GM19463 (cell line): ENCODE measurements at regions not wholly inside any gene's neighbourhood (a gene's known extent, or its start where the extent isn't known, plus 50 kb on each side); places are given as distances from the start of the nearest gene placed in this dataset.
"Not testable (repeated sequence)": the region's sequence is repeated elsewhere in the genome, so short reads cannot be mapped to it uniquely, and the experiment has no call there.

ENCODE experiments used
- ATAC-seq: cut with Tn5 transposase; IDR thresholded peaks from one replicate; pipeline ENCODE4 v1.9.1; 2021; ENCODE audit warnings: mild to moderate bottlenecking, moderate library complexity; ENCODE audit not compliant: unreplicated experiment

DNA sequence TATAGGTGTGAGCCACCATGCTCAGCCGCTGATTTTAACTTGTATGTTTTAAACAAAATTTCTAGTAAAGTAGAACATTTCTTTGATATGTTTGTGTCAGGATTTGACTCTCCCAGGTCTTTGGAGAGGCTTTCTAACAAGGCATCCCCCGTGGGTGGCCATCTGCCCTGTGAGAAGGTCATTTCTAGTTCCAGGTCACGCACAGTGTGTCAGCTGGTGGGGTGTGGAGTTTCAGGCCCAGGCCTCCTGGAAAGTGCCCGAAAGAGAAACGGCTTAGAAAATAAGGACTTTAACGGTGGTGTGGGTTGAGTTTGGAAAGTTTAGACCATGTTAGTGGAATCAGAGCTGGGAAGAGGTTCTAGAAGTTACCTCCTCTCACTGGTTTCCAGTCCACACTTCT is 61.0 kb downstream of the SPDYE17 start:
- ATAC-seq = not testable (repeated sequence)

DNA sequence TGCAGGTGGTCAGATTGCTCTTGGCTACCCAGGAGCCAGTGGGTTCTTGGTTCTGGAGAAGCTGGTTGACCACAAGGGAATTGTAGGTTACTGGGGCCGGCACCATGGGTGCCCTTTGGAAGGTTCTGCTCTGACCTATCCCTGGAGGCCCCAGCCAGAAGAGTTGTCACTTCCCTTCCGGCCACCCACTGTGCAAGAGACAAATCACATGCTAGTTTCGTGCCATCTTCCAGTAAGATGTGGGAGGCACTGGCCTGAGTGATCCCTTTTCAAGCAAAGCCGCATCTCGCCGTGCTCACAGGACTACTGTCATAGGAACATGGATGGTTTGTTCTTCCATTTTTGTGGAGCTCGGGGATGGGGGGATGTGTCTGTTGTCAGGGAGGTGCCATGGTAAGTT is 62.3 kb downstream of the SPDYE17 start:
- ATAC-seq = not testable (repeated sequence)

DNA sequence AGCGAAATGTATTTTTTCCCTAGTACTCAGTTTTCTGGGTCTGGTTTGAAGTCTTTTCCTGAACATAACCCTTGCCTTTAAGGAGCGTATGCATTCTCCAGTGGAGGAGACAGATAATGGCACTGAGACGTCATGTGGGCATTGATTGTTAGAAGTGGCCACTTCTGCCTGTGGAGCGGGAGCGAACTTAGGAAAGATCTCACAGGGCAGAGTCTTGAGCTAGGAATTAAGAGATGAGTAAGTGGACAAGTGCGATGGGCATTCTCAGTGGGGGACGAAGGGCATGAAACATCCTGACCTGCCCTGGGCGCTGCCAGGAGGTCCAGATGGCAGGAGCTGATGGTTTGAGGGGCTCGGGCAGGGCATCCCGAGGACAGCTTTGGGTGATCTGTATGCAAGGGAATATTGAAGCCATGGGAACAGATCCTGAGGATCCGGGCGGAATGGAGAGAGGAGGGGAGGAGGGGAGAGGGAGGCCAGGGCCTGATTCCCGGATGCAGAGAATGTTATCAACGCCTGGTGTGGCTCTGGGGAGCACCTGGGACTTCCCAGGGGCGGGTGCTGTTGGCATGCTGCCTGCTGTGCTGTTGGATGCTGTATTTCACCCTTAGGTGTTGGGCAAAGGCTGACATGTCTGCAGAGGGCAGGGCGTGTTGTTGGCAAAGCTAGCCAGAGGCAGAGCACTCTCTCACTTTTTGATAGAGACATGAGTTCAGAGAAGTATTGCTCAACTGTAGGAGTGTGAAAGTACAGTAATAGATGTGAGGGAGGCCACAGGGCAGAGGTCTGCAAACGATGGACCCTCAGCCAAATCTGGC is 66.2 kb downstream of the SPDYE17 start:
- ATAC-seq = not testable (repeated sequence)

DNA sequence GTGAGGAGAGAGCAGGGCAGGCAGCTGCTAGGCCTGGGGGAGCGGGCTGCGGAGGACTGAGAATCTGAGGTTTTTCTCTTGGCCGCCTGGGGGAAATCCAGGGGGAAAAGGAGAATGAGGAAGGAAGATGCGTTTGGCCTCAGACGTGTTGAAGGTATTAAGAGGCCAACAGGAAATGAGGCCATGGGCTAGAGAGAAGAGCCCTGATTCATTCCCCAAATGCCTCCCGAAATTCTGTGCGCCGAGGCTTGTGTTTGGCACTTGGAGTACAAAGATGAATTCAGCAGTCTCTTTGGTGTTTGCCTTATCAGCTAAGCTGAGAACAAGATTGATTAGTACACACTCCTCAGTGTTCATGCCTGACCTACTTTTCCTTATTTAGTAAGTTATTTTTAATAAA is 68.1 kb downstream of the SPDYE17 start:
- not testable (repeated sequence) for ATAC-seq

DNA sequence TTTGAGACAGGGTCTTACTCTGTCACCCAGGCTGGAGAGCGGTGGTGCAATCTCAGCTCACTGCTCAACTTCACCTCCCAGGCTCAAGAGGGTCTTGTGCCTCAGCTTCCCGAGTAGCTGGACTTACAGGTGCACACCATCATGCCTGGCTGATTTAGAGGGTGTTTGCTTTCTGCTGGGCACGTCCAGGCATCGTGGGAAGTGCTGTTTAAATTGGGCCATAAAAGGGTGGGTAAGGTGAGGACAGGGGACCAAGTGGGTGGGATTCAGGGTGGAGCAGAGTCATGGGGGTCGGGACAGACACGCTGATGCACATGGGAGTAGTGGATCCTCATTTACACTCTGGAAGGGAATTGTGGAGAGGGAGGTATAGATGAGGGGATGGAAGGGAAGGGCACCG is 69.1 kb downstream of the SPDYE17 start:
- not testable (repeated sequence) for ATAC-seq

DNA sequence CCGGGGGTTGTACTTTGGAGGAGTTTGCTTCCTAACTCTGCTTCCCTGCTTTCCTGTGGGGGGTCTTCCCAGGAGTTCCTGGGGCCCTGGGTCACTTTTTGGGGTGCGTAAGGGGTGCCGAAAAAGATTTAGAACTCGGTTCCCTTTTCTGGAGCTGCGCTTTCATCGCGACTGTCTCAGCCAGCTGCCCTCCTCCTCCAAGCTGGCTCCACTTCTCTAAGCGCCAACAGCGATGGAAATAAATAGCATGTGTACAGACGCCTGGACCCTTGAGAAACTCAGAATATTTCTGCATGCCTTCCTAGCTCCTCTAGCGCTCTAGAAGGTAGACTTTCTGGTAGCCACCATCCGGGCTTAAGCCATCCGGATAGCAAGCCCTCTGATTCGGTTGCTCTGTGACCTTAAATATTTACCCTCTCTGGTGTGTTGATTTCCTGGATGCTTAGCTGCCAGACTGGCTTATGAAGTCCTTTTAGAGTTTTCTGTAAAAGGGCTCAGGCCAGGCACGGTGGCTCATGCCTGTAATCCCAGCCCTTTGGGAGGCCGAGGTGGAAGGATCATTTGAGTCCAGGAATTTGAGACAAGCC is 71.7 kb downstream of the SPDYE17 start:
- not testable (repeated sequence) for ATAC-seq

DNA sequence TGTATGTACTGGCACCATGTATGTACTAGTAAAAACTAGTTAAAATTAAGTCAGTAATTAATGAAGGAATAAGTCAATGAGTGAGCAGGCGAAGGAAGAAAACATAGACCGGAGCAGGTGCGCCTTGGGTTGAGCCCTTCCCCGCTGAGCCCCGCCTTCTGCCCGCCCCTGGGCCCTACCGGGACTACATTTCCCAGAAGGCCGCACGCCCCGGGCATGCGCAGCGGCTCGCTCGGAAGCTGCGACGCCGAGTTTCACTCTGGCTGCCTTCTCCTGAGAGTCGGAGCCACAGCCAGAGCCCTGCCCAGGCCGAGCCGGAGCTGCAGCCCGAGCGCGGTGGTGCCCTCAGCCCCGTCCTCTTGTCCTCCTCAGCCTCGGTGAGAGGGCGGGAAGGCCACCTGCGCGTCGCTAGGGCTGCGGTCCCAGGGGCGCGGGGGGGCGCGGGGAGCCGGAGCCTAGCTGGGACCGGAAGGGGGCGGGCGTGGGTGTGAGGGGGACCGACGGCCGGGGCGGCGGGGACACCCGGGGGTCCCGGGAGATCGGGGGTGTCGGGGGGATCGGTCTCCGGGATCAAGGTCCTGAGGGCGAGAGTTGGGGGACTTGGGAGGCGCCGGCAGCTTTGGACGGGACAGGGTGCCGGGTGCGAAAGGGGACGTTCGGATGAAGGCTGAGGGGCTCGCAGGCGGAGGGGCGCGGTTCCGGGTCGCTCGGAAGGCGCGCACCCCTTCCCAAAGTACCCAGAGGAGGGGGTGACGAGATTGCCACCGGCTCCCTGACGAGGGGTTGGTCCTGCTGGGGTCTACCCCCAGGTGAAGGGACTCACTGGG is 72.4 kb downstream of the SPDYE17 start:
- peak; percentile 99 for ATAC-seq

DNA sequence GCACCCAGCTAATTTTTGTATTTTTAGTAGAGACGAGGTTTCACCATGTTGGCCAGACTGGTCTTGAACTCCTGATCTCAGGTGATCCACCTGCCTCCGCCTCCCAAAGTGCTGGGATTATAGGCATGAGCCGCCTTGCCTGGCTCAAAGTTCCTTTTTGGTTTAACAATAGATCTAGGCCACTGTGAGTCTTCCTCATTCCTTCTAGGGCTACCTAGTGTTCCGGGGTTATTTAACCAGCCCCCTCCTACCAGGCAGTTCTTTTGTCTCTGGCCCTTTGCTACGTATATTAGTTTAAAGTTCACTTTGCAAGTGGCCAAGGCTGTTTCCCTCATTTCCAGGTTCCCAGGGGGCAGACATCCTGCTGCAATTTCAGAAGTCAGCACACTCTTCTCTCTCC is 75.6 kb downstream of the SPDYE17 start:
- ATAC-seq = not testable (repeated sequence)

DNA sequence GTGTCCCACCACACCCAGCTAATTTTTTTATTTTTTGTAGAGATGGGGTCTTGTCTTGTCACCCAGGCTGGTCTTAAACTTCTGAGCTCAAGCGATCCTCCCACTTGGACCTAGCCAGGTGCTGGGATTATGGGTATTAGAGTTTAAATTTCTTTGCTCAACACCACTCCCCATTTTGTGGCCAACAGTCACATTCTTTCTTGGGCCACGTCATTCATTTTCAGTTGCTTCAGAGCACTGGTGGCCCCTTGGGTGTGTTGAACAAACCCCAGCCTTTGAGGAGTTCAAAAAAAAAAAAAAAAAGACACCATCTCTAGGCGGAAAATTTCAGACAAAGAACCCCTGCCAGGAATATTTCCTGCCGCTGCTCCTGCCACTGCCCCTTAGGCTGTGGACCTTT is 77.0 kb downstream of the SPDYE17 start:
- not testable (repeated sequence) for ATAC-seq

DNA sequence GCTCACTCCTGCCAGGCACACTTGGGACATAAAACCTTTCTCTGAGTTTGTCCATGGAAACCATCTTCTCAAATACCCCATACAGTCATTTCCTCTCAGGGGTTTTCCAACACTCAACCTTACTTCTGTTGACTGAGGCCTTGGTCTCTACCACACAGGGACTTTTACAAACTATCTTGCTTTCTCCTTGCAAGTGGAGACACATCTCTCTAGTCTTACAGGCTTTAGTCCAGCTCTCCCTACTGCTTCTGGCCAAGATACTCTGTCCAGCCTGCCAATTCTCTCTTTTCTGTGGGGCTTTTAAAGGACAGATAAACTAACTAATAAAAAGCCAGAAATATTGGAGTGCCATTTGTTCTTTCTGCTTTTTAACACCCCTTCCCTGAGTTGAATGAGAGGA is 87.6 kb downstream of the SPDYE17 start:
- peak; percentile 85 for ATAC-seq

DNA sequence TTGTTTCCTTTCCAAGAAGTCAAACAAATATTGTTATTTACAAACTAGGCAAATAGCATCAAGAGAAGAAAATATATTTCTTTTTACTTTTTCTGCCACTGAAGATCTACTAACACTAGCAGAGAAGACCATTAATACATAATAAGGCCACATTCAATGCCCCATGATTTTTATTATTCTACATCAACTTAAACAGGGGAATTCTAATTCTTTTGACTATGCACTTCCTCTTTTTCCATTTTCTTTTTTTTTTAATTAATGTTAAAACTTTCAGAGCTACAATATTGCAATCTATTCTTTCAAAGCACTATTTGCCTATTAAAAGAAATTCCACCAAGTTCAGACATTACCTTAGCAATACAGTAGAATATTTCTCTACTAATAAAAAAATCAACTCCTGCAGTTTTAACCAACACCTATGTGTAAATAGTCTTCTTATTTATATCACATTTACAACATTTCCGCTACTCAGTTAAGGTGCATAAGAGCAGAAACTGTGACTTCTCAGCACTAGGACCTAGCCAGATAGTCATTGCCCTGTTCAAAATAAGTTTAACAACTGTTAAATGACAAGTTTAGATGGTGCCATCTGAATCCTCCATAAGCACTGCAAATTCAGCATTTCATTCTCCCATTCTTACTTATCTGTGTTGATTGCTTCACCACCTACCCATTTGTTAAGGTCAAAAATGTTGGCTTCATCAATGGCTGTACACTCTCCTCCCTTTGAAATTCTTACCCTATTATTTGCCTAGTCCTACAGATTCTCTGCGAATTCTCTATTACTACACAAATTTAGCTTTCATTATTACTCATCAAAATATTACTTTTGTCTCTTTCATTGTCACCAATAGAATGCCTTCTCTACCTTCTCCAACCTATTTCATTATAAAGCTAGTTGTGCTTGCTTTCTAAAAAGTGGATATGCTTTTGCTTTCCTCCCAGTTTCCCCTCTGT is 90.1 kb downstream of the SPDYE17 start:
- not testable (repeated sequence) for ATAC-seq

DNA sequence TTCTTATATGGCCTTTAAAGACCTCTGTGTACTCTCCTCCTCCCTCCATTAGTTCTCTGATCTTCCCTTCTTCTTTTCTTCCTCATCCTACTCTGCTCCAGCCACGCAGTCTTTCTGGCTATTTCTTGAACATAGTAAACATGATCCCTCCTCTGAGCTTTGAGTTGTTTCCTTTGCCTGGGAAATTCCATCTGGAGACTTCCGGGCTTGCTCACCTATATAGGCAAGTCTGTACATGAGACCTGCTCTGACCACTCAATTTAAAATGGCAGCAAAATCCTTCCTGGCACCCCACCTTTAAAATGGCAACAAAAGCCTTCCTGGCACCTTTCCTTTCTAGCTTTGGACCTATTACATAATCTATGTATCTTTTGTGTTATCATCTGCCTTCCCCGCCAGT is 94.4 kb downstream of the SPDYE17 start:
- ATAC-seq = not testable (repeated sequence)

DNA sequence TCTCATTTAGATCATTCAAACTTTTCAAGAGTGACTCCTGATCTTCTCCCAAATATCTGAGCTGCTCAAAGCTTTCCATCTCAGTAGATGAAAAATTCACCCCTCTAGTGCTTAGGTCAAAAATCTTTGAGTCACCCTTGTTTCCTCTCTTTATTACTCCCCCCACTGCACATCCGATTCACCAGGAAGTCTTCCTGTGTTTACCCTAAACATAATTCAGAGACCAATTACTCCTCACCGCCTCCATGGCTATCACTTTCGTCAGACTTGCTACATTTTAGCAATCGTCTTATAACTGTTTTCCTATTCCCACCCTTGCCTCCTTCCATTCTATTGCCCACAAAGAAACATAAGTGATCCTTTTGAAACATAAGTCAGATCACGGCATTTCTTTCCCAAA is 94.8 kb downstream of the SPDYE17 start:
- ATAC-seq = not testable (repeated sequence)

DNA sequence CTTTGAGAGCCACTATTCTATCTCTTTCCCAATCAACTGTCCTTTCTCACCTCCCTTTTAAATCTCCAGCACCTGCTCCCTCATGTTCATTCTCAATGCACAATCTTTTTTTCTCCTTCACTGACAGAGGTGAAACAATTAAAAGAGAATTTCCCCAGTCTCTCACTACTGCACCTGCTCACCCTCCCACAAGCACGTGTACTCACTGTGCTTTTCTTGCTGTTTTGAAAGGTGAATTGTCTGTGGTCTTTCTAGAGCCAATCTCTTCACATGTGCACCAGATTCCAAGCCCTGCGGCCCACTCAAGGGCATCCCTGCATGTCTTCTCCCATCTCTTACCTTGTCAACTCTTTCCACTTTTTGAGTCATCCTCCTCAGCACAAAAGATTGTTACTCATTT is 95.8 kb downstream of the SPDYE17 start:
- not testable (repeated sequence) for ATAC-seq

DNA sequence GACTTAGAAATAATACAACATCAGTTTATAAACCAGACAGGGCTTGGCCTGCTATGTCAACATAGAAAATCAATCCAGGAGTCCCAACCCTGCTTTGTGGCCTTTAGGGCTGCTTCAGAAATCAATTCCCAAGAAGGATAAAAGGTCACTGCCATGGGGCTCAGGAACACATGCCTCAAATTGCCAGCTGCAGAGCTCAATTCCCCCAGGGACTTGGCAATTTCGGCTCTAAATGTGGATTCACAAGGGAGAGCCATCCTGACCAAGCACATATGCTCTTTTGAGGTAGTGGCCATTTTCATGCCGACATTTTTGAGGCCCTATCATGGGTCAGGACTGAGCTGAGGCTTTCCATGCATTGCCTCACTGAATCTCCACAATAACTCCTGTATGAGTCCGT is 97.5 kb downstream of the SPDYE17 start:
- not testable (repeated sequence) for ATAC-seq

DNA sequence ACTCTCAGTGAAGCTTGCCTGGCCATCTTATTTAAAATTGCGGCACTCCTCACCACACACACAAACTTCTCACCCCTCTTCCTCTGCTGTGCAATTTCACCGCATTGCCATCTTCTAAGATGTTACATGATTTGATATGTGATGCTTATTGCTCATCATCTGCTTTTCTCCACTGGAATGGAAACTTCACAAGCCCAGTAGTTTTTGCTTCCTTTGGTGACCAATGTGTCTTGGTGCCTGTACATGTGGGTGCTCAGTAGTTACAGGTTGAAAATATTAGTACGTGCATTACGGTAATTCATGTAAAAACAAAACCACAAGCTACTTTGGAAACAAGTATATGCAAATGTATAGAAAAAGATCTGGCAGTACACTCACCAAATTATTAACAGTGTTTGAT is 99.2 kb downstream of the SPDYE17 start:
- not testable (repeated sequence) for ATAC-seq

DNA sequence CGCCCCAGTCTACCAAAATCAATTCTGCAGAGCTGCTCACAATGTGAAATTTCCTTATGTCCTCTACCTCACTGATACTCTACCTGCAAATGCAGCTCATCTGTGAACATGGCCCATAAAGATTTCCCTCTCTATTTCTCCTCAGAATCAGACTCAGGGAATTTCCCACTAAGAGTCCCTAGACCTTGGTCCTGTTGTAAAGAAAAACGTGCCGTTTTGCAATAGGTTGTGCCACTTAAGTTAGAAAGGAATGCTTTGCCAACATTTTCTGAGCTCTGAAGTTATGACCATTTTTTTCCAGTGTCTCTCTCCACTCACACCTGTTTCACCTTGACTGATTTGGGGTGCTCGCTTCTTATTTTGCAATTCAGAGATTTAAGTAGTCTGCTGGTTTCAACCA is 100.7 kb downstream of the SPDYE17 start:
- not testable (repeated sequence) for ATAC-seq

DNA sequence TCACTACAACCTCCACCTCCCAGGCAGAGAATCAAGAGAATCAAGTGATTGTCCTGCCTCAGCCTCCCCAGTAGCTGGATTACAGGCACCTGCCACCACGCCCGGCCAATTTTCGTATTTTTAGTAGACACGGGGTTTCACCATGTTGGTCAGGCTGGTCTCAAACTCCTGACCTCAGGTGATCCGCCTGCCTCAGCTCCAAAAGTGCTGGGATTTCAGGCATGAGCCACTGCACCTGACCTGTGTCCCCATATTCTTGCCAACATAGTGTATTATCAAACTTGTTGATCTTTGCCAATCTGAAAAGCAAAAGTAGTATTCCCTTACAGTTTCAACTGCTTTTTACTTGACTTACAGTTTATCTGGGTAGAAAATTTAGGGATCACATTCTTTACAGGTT is 101.7 kb downstream of the SPDYE17 start:
- not testable (repeated sequence) for ATAC-seq

DNA sequence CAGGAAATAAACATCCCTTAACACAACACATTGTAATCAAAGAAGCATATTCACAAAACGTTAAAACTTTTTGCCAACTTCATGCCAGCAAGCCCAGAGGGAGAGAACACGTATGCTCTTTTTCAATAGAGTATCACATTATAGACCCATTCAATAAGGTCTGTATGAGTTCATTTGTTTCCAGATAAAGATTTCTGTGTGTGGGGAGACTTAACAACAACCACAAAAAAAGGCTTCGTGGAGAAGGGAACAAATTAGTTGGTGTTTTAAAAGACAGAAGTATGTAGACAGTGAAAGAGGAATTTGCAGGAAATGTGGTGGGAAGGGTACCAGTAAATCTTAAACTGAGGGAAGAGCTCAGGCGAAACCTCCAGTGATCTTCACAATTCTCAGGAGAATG is 103.4 kb downstream of the SPDYE17 start:
- not testable (repeated sequence) for ATAC-seq

DNA sequence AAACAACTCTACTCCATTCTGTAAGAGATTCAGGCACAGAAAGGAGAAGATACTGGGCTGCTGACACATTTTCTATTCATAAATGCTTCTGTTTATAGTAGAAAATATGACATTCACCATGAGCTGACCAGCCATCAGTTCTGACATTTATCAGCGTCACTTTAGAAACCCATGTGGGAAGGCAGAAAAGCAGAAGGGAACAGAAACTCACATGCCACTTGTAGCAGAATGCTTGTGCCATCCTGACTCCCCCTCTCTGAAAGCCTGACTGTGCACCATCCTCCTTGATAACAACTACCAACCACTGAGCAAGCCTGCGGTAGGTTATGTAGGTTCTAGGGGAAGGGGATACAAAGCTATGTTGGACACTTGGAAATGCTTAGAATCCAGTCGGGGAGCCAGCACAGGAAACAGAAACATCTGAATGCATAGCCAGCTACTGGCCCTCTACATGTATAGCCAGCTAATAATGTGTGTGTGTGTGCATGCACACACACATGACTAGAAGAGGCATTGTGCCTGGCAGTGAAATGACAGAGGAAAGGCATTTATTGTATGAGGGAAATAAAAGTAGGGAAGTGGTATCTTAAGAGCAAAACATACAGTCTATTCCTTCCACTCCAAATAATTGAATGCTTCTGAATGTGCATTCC is 104.3 kb downstream of the SPDYE17 start:
- ATAC-seq = peak; percentile 72
